Lower lobe of right lung (tissue), 2 donors: ENCODE measurements at regions not wholly inside any gene's neighbourhood (a gene's known extent, or its start where the extent isn't known, plus 50 kb on each side); places are given as distances from the start of the nearest gene placed in this dataset.

Source experiments
- ATAC-seq, 2 donors: fragments of 200-7000 bp; cut with Tn5 transposase; one replicate each; pipeline ENCODE4 v1.9.1; 2020 to 2022; ENCODE audit warnings: mild to moderate bottlenecking in 2 of 2, moderate library complexity in 2 of 2
- DNase-seq: peaks from one replicate; pipeline ENCODE4 v3.0.0-alpha.2; 2020
- H3K27ac ChIP-seq: fragments of 200-600 bp; one replicate; pipeline ENCODE4 v1.8.0; 2022
- H3K27me3 ChIP-seq: fragments of 200-600 bp; one replicate; pipeline ENCODE4 v1.8.0; 2022; ENCODE audit warnings: low read depth
- H3K36me3 ChIP-seq: fragments of 200-600 bp; one replicate; pipeline ENCODE4 v1.8.0; 2022; ENCODE audit warnings: mild to moderate bottlenecking
- H3K4me1 ChIP-seq: fragments of 200-600 bp; one replicate; pipeline ENCODE4 v1.8.0; 2022
- H3K4me3 ChIP-seq: fragments of 200-600 bp; one replicate; pipeline ENCODE4 v1.8.0; 2022; ENCODE audit warnings: mild to moderate bottlenecking
- H3K9me3 ChIP-seq: fragments of 200-600 bp; one replicate; pipeline ENCODE4 v1.8.0; 2022
- intact Hi-C: fragments of 100-400 bp; cut with DNase I; formaldehyde crosslinking; loops from one replicate; pipeline ENCODE4 v1.11.0; 2022
- TF ChIP-seq, protein P1 (sequence below): fragments of 200-600 bp; IDR thresholded peaks from one replicate; pipeline ENCODE4 v1.8.0; 2022; ENCODE audit warnings: antibody characterized with exemption, mild to moderate bottlenecking
- donor health status: DM: no; HTN: yes; CAD: no; lungs with severe emphysema.

DNA sequence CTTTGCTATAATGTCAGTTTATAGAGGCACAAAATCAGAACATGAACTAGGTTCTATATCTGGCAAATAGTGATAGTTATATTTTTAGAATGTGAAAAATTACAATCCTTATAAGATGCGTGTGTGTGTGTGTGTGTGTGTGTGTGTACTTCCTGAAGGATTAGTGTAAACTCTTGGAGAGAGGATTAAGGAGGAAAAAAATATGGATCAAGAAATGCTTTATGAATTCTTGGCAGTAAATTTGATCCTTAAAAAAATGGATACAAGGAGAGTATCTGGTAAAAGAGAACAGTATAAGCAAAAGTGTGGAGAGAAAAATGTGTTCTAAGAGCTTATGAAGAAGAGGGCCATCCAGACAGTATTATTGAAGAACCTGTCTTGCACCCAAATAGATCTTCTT, 484.3 kb downstream of the ADRA2A start:
- TF ChIP-seq, protein P1, sequence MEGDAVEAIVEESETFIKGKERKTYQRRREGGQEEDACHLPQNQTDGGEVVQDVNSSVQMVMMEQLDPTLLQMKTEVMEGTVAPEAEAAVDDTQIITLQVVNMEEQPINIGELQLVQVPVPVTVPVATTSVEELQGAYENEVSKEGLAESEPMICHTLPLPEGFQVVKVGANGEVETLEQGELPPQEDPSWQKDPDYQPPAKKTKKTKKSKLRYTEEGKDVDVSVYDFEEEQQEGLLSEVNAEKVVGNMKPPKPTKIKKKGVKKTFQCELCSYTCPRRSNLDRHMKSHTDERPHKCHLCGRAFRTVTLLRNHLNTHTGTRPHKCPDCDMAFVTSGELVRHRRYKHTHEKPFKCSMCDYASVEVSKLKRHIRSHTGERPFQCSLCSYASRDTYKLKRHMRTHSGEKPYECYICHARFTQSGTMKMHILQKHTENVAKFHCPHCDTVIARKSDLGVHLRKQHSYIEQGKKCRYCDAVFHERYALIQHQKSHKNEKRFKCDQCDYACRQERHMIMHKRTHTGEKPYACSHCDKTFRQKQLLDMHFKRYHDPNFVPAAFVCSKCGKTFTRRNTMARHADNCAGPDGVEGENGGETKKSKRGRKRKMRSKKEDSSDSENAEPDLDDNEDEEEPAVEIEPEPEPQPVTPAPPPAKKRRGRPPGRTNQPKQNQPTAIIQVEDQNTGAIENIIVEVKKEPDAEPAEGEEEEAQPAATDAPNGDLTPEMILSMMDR: no peak
- Histone ChIP-seq H3K27ac (no peak overlapping the region), H3K27me3 (peaks cover 4% of the 10 kb centered on the region), H3K4me1 (peaks cover 3% of the 10 kb centered on the region), H3K36me3 (no peaks in the 10 kb centered on the region), H3K9me3 (no peaks in the 10 kb centered on the region), H3K4me3 (no peak overlapping the region)
- ATAC-seq (no peak), DNase-seq (no peak)
- intact Hi-C loops: no loop called here

DNA sequence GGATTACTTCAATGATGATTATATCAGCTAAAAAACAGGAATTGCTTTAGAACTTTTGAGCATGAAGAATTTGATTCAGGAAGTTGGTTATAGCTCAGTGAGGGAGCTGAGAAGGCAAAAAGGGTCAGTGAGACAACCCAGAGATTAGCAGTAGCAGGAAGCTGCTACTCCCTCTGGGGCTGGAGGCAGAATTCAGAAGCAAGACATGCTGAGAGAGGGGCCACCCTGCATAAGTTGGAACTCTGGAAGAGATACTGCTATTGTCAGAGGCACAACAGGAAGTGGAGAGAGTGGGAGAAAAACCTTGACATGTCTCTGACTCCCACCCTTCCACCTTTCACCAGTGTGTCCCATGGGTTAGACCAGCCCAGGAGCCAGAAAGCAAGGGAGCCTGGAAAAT, 488.7 kb downstream of the ADRA2A start:
- H3K27ac ChIP-seq: no peak overlapping the region
- ATAC-seq (no peak), DNase-seq (no peak)
- H3K27me3 ChIP-seq: no peaks in the 10 kb centered on the region
- no peaks in the 10 kb centered on the region for H3K36me3 ChIP-seq
- no peaks in the 10 kb centered on the region for H3K9me3 ChIP-seq
- intact Hi-C loops: no loop called here
- H3K4me1 ChIP-seq: peaks cover 3% of the 10 kb centered on the region
- TF ChIP-seq, protein P1: no peak
- no peak overlapping the region for H3K4me3 ChIP-seq

- Histone ChIP-seq H3K36me3 (no peaks in the 10 kb centered on the region), H3K27me3 (no peaks in the 10 kb centered on the region), H3K4me1 (no peaks in the 10 kb centered on the region), H3K4me3 (no peak overlapping the region), H3K9me3 (no peaks in the 10 kb centered on the region), H3K27ac (no peak overlapping the region)
- intact Hi-C loops: no loop called here
- ATAC-seq (no peak), DNase-seq (no peak)
- TF ChIP-seq, protein P1: no peak
Observed at GRCh38 chr10:111578076-111578475, 501.2 kb downstream of the ADRA2A start.

GRCh38 chr10:111579473-111579872, 502.6 kb downstream of the ADRA2A start:
- H3K9me3 ChIP-seq: no peaks in the 10 kb centered on the region
- H3K4me1 ChIP-seq: no peaks in the 10 kb centered on the region
- no peak overlapping the region for H3K4me3 ChIP-seq
- no peaks in the 10 kb centered on the region for H3K36me3 ChIP-seq
- H3K27me3 ChIP-seq: no peaks in the 10 kb centered on the region
- DNase-seq (no peak), ATAC-seq (no peak)
- H3K27ac ChIP-seq: no peak overlapping the region
- TF ChIP-seq, protein P1: no peak
- intact Hi-C loops: no loop called here

DNA sequence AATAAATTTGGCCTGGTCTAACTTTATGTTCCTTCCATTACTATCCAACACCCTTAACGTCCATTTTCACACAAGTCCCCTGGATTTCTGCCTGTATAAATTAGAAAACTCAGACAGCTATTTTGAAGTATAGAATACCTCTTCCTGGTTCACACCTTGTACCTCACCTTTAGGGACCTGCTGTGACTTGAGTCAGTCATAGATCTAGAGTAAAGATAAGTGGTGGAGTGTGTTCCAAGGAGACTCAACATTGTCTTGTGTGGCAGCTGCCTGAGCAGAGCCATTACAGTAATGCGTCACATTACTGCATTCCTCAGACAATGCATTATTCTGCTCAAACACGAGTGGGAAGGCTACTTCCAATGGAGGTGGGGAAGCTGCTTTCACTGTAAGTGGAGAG, 513.9 kb downstream of the ADRA2A start:
- no peak for ATAC-seq
- Histone ChIP-seq H3K4me3 (no peak overlapping the region), H3K27me3 (no peaks in the 10 kb centered on the region), H3K4me1 (no peaks in the 10 kb centered on the region), H3K27ac (no peak overlapping the region), H3K9me3 (no peaks in the 10 kb centered on the region), H3K36me3 (no peaks in the 10 kb centered on the region)
- no peak for DNase-seq
- TF ChIP-seq, protein P1: no peak
- intact Hi-C loops: no loop called here

DNA sequence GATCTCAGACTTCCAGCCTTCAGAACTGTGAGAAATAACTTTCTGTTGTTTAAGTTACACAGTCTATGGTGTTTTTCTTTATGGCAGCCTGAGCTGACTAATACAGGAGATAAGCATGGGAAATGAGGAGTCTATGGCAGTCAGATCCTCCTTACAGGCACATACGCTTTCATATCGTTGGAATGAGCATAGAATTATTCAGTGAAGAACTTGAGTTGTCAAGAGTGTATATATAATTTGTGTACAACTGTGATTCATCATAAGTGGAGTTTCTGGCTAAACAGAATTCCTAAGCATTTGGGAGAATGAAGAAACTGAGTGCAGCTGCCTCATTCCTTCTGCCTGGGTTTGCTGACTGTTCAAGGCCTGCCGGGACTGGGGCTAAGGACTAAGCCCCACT, 516.7 kb downstream of the ADRA2A start:
- no peaks in the 10 kb centered on the region for H3K9me3 ChIP-seq
- TF ChIP-seq, protein P1: no peak
- DNase-seq (no peak), ATAC-seq (no peak)
- no peaks in the 10 kb centered on the region for H3K4me1 ChIP-seq
- no peaks in the 10 kb centered on the region for H3K36me3 ChIP-seq
- H3K27me3 ChIP-seq: no peaks in the 10 kb centered on the region
- no peak overlapping the region for H3K4me3 ChIP-seq
- no peak overlapping the region for H3K27ac ChIP-seq
- intact Hi-C loops: no loop called here
